Fibroblast of skin of scalp (primary cell): ENCODE measurements at regions not wholly inside any gene's neighbourhood (a gene's known extent, or its start where the extent isn't known, plus 50 kb on each side); places are given as distances from the start of the nearest gene placed in this dataset.
A peak's percentile ranks its signal among the peaks of the same experiment; 100 is the strongest.

Experiments used
- DNase-seq: peaks from one replicate; pipeline ENCODE4 v3.0.0-alpha.2; 2013

- no peak for DNase-seq
Observed at GRCh38 chr20:9919271-9920014, 80.6 kb upstream of the PAK5 start.

GRCh38 chr20:9918348-9918747, 79.5 kb upstream of the PAK5 start:
- no peak for DNase-seq

DNA sequence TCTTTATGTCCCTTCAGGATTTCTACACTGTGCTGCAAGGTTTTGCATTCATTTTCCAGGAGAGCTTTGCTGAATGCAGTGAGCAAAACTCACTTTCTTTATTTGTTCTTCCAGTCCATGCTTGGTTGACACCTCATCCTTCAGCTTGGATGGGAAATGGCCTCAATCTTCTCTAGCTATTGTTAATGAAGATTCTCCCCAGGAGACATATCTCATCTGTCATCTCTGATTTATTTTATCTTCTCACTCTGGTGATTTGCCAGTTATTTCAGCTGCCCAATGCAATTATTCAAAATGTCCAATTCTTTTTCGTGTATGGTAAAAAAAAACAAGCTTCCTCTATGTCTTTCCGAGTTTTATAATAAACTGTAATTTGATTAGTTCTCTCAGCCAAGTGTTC, 77.9 kb upstream of the PAK5 start:
- DNase-seq, result no peak

- DNase-seq, result peak; percentile 48
Observed at GRCh38 chr20:9912858-9913434, 74.1 kb upstream of the PAK5 start.

DNA sequence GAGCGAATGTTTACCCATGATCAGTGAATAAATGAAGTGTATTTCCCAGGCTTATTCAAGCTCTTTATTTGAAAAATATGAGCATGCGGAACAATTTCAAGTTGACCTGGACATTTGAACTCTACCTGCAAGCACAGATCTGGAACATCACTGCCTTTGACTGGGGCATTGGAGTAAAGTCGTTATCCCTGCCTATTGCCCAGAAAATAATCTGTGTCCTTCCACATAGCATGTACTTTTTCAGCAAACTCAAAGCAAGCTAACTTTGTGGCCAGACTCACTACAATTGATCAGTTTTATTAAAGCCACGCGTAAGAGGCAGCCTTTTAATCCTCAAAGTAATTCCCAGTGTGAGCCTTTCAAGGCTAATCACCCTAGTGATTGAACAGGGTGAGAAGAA, 73.4 kb upstream of the PAK5 start:
- DNase-seq, result no peak

DNA sequence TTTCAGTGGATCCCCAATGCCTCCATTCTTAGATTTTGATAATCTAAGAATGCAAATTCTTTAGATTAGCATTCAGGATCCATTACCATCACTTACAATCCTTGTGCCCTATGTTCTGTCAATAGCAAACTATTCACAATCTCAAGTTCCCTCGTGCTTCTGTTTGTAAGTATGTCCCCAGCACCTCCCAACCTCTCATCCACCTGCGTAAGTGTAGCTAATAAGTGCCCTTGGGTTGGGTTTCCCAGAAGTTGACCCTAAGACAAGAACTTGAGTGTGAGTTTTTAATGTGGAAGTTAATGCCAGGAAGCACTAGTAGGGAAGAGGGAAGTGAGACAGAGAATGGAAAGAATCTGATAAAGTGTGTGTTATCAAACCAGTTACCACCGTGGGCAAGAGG, 72.6 kb upstream of the PAK5 start:
- DNase-seq, result no peak

DNA sequence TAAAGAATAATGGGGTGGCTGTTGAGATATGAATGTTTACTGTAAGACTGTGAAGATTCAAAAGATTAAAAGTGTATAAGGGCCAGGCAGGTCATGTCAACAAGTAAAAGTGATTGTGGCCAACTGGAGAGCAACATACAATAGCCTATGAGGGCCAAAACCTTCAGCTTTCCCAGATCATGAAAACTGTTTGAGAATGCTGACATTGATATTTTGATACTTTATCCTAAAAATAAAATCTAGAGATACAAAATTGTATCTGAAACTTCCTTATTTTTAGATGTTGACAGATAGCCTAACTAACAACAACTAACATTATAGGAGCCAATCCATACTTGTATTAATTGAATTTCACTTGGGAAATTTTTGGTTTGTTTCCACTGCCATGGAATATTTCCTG, 70.3 kb upstream of the PAK5 start:
- DNase-seq, result no peak

DNA sequence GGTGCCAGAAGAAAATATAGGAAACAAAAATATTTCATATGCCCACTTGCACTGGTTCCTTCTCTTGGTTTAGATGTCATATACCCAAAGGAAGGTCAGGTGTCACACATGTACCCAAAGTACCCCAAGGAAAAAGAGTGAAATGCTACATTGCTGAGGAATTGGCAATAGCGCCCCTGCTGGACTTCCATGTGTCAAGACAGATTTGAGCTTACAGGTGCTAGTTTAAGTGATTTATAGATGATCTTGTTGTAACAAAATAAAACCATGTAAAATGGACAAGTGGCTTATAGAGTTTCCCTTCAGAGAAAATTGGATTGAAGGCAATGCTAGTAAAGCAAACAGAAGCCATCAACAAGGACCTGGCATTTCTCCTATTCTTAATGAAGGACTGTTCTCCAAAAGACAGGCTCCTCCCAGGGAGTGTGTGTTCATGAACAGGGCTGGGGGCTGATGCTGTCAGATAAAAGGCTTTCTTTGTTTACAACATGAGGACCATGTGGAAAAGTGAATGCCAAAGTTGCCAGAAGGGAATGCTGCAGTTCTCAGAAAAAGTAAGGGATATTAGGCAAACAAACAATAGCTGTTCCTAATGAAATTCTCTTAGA, 64.3 kb upstream of the PAK5 start:
- DNase-seq, result no peak

DNA sequence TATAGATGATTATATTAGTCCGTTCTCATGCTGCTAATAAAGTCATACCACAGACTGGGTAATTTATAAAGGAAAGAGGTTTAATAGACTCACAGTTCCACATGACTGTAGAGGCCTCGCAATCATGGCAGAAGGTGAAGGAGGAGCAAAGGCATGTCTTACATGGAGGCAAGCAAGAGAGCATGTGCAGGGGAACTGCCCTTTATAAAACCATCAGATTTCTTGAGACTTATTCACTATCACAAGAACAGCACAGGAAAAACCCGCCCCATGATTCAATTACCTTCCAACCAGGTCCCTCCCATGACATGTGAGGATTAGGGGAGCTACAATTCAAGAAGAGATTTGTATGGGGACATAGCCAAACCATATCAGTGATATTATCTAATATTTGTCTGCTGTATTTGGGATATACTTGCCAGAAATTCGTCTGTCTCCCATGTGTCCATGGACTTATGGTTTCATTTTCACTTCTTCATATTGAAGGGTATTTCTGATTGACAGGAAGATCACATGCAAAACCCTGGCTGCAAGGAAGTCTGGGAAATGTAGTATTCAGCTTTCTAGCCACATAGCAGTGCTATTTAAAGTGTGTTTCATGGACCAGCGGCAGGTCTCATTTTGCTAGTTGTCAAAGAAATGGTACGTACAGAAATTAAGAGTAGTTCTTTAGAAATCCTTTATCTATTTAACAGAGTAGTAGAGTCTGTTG, 50.5 kb upstream of the PAK5 start:
- no peak for DNase-seq
